ENCODE measurements at regions not wholly inside any gene's neighbourhood (a gene's known extent, or its start where the extent isn't known, plus 50 kb on each side); places are given as distances from the start of the nearest gene placed in this dataset.

GRCh38 chr13:27372896-27373295, 51.5 kb upstream of the GTF3A start:
- Mint-ChIP-seq H3K36me3 (no peaks in the 10 kb centered on the region), H3K4me1 (peaks cover 2 to 6% (median 5%) of the 10 kb centered on the region in 4 donors), H3K27me3 (peaks cover 12 to 42% (median 23%) of the 10 kb centered on the region in 5 donors), H3K27ac (peak overlapping the region in 1 of 10 donors; percentile 43), H3K4me3 (no peak overlapping the region), H3K9me3 (no peaks in the 10 kb centered on the region)
- ATAC-seq = no peak
- POLR2A ChIA-PET = interaction anchor here (0.6 kb wide), 1 partner anchor 11 kb away, joined by 3 read pairs; no protein-coding TSS in a partner anchor
- DNase-seq = no peak

- peaks cover 11 to 42% (median 22%) of the 10 kb centered on the region in 5 donors for H3K27me3 Mint-ChIP-seq
- no peaks in the 10 kb centered on the region for H3K9me3 Mint-ChIP-seq
- no peak overlapping the region for H3K4me3 Mint-ChIP-seq
- H3K4me1 Mint-ChIP-seq = peaks cover 2 to 6% (median 5%) of the 10 kb centered on the region in 4 donors
- ATAC-seq (no peak), DNase-seq (no peak)
- POLR2A ChIA-PET = no interaction called here
- no peaks in the 10 kb centered on the region for H3K36me3 Mint-ChIP-seq
- H3K27ac Mint-ChIP-seq = no peak overlapping the region
Measured at GRCh38 chr13:27374126-27374613, 50.2 kb upstream of the GTF3A start.
